ENCODE measurements at regions not wholly inside any gene's neighbourhood (a gene's known extent, or its start where the extent isn't known, plus 50 kb on each side); places are given as distances from the start of the nearest gene placed in this dataset.

DNA sequence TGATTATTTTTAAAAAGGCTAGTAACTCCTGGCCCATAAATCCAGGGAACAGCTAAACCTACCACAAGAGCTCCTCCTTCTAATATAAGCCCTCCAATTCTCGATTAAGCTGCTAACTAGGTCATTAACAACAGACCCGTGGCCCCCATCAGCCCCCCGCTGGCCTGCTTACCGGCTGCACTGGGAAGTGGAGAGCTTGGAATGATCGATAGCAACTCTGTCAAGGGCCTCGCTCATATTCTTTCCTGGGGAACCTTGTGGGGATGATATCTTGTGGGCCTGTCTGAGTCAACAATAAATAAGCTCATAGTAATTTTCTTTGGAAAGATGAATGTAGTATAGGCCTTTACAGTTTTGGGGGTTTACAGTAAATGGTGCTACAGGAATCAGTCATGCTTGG is 353.5 kb downstream of the TCERG1L start:
- TF ChIP-seq, protein P1, sequence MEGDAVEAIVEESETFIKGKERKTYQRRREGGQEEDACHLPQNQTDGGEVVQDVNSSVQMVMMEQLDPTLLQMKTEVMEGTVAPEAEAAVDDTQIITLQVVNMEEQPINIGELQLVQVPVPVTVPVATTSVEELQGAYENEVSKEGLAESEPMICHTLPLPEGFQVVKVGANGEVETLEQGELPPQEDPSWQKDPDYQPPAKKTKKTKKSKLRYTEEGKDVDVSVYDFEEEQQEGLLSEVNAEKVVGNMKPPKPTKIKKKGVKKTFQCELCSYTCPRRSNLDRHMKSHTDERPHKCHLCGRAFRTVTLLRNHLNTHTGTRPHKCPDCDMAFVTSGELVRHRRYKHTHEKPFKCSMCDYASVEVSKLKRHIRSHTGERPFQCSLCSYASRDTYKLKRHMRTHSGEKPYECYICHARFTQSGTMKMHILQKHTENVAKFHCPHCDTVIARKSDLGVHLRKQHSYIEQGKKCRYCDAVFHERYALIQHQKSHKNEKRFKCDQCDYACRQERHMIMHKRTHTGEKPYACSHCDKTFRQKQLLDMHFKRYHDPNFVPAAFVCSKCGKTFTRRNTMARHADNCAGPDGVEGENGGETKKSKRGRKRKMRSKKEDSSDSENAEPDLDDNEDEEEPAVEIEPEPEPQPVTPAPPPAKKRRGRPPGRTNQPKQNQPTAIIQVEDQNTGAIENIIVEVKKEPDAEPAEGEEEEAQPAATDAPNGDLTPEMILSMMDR (IDR thresholded peaks at IDR 0.05) = no peak
- TF ChIP-seq POLR2A (IDR thresholded peaks at IDR 0.05) = no peak
